ENCODE measurements at regions not wholly inside any gene's neighbourhood (a gene's known extent, or its start where the extent isn't known, plus 50 kb on each side); places are given as distances from the start of the nearest gene placed in this dataset.

GRCh38 chr16:85553436-85554113 is 59.5 kb upstream of the GSE1 start (continued):
- TF ChIP-seq AKNA (CRISPR knock-in tag; IDR thresholded peaks at IDR 0.05; ENCODE audit: borderline replicate concordance): no peak
- no peak for TF ChIP-seq ZBTB46 (CRISPR knock-in tag; IDR thresholded peaks at IDR 0.05; ENCODE audit: borderline replicate concordance)
- peak; percentile 19; the same call in 1 of the 2 replicates for TF ChIP-seq MAZ (IDR thresholded peaks at IDR 0.05; ENCODE audit: borderline replicate concordance, low read depth, low read length)
- TF ChIP-seq MAZ (CRISPR knock-in tag; IDR thresholded peaks at IDR 0.05; ENCODE audit: low read depth): peak; percentile 97; the same call in 1 of the 2 replicates
- no peak for TF ChIP-seq ZNF567 (CRISPR knock-in tag; IDR thresholded peaks at IDR 0.05; ENCODE audit: borderline replicate concordance)
- TF ChIP-seq ZNF672 (CRISPR knock-in tag; IDR thresholded peaks at IDR 0.05): no peak; the same call in 1 of the 2 replicates
- peak; percentile 81 for TF ChIP-seq ZNF503 (CRISPR knock-in tag; IDR thresholded peaks at IDR 0.05)
- TF ChIP-seq MIER2 (CRISPR knock-in tag; IDR thresholded peaks at IDR 0.05): no peak
- TF ChIP-seq ZBTB38 (CRISPR knock-in tag; IDR thresholded peaks at IDR 0.05): peak; percentile 85
- TF ChIP-seq ZBTB37 (CRISPR knock-in tag; IDR thresholded peaks at IDR 0.05): 0 out of 2 replicates have a peak, but pooled peaks have one; percentile 74
- peak; percentile 63; the same call in 1 of the 2 replicates for TF ChIP-seq KMT2A (CRISPR knock-in tag; IDR thresholded peaks at IDR 0.05)
- TF ChIP-seq TIGD3 (CRISPR knock-in tag; IDR thresholded peaks at IDR 0.05; ENCODE audit: borderline replicate concordance): no peak
- TF ChIP-seq SNAI1 (CRISPR knock-in tag; IDR thresholded peaks at IDR 0.05; ENCODE audit: borderline replicate concordance): no peak
- no peak for TF ChIP-seq ZNF329 (CRISPR knock-in tag; IDR thresholded peaks at IDR 0.05; ENCODE audit: low read depth)
- no peak for TF ChIP-seq HOMEZ (CRISPR knock-in tag; IDR thresholded peaks at IDR 0.05; ENCODE audit: low read depth)
